Trophoblast cell (in vitro differentiated cells and primary cell): ENCODE measurements at regions not wholly inside any gene's neighbourhood (a gene's known extent, or its start where the extent isn't known, plus 50 kb on each side); places are given as distances from the start of the nearest gene placed in this dataset.

Experiments used
- DNase-seq, 2 donors: peaks; one replicate each; pipeline ENCODE4 v3.0.0-alpha.2; 2016
- H2AFZ ChIP-seq: 2 replicates; pipeline ENCODE4 v1.6.1; 2013; ENCODE audit warnings: low read length, moderate library complexity, mild to moderate bottlenecking; ENCODE audit not compliant: insufficient read depth, poor library complexity
- H2AK5ac ChIP-seq: 2 replicates; pipeline ENCODE4 v1.6.1; 2013; ENCODE audit warnings: mild to moderate bottlenecking, low read length
- H2BK120ac ChIP-seq: 2 replicates; pipeline ENCODE4 v1.6.1; 2013; ENCODE audit warnings: low read length, mild to moderate bottlenecking, moderate library complexity; ENCODE audit not compliant: insufficient read depth, poor library complexity
- H2BK12ac ChIP-seq: 2 replicates; pipeline ENCODE4 v1.6.1; 2013; ENCODE audit warnings: mild to moderate bottlenecking, low read length, moderate library complexity
- H2BK5ac ChIP-seq: 2 replicates; pipeline ENCODE4 v1.6.1; 2013; ENCODE audit warnings: low read length, low read depth, moderate library complexity, mild to moderate bottlenecking; ENCODE audit not compliant: poor library complexity
- H3K14ac ChIP-seq: 2 replicates; pipeline ENCODE4 v1.6.1; 2013; ENCODE audit warnings: mild to moderate bottlenecking, low read length
- H3K18ac ChIP-seq: 2 replicates; pipeline ENCODE4 v1.6.1; 2013; ENCODE audit warnings: mild to moderate bottlenecking, low read length
- H3K23ac ChIP-seq: 2 replicates; pipeline ENCODE4 v1.6.1; 2013; ENCODE audit warnings: low read length
- H3K27ac ChIP-seq: 2 replicates; pipeline ENCODE4 v1.5.1; 2013; ENCODE audit warnings: low read depth, mild to moderate bottlenecking, inconsistent platforms, low read length, moderate library complexity
- H3K27me3 ChIP-seq: 2 replicates; pipeline ENCODE4 v1.6.1; 2013; ENCODE audit warnings: inconsistent platforms, mild to moderate bottlenecking, low read length, moderate library complexity; ENCODE audit not compliant: insufficient read depth
- H3K36me3 ChIP-seq, 2 experiments: 1 replicate in 1 of 2; 2 replicates in 1 of 2; pipeline ENCODE4 v1.6.1; 2013; ENCODE audit warnings: low read length in 2 of 2, mild to moderate bottlenecking in 2 of 2, moderate library complexity in 1 of 2; ENCODE audit not compliant: insufficient read depth in 2 of 2, control insufficient read depth in 1 of 2
- H3K4ac ChIP-seq: 2 replicates; pipeline ENCODE4 v1.6.1; 2013; ENCODE audit warnings: low read depth, mild to moderate bottlenecking, low read length, moderate library complexity
- H3K4me1 ChIP-seq, 2 experiments: 1 replicate in 1 of 2; 2 replicates in 1 of 2; pipeline ENCODE4 v1.6.1; 2013; ENCODE audit warnings: low read length in 2 of 2, mild to moderate bottlenecking in 2 of 2, moderate library complexity in 1 of 2; ENCODE audit not compliant: insufficient read depth in 2 of 2, control insufficient read depth in 1 of 2
- H3K4me2 ChIP-seq: 2 replicates; pipeline ENCODE4 v1.6.1; 2013; ENCODE audit warnings: inconsistent platforms, mild to moderate bottlenecking, low read length, moderate library complexity
- H3K4me3 ChIP-seq: 2 replicates; pipeline ENCODE4 v1.5.1; 2013; ENCODE audit warnings: mild to moderate bottlenecking, low read depth, low read length, inconsistent platforms
- H3K79me1 ChIP-seq: one replicate; pipeline ENCODE4 v1.6.1; 2013; ENCODE audit warnings: low read length
- H3K79me2 ChIP-seq: 2 replicates; pipeline ENCODE4 v1.6.1; 2013; ENCODE audit warnings: low read length, mild to moderate bottlenecking; ENCODE audit not compliant: control insufficient read depth, insufficient read depth, poor library complexity
- H3K9ac ChIP-seq: 2 replicates; pipeline ENCODE4 v1.6.1; 2013; ENCODE audit warnings: mild to moderate bottlenecking, low read length
- H3K9me3 ChIP-seq: 2 replicates; pipeline ENCODE4 v1.6.1; 2013; ENCODE audit warnings: low read depth, mild to moderate bottlenecking, control low read depth, inconsistent platforms, low read length; ENCODE audit not compliant: insufficient read depth
- H4K12ac ChIP-seq: 2 replicates; pipeline ENCODE4 v1.6.1; 2013; ENCODE audit warnings: low read depth, mild to moderate bottlenecking, low read length, moderate library complexity
- H4K8ac ChIP-seq: 2 replicates; pipeline ENCODE4 v1.6.1; 2013; ENCODE audit warnings: low read depth, mild to moderate bottlenecking, low read length, moderate library complexity
- H4K91ac ChIP-seq: one replicate; pipeline ENCODE4 v1.6.1; 2013; ENCODE audit warnings: low read depth, mild to moderate bottlenecking, low read length, moderate library complexity
- WGBS: extraction: QIAGEN DNeasy Blood & Tissue Kit; methylation state at CpG from one replicate; pipeline ENCODE4 v1.1.7; 2013; ENCODE audit warnings: missing lambda C conversion rate; ENCODE audit not compliant: insufficient read length, insufficient coverage; ENCODE audit errors: extremely low coverage; 5-methylcytosine and 5-hydroxymethylcytosine counted together

DNA sequence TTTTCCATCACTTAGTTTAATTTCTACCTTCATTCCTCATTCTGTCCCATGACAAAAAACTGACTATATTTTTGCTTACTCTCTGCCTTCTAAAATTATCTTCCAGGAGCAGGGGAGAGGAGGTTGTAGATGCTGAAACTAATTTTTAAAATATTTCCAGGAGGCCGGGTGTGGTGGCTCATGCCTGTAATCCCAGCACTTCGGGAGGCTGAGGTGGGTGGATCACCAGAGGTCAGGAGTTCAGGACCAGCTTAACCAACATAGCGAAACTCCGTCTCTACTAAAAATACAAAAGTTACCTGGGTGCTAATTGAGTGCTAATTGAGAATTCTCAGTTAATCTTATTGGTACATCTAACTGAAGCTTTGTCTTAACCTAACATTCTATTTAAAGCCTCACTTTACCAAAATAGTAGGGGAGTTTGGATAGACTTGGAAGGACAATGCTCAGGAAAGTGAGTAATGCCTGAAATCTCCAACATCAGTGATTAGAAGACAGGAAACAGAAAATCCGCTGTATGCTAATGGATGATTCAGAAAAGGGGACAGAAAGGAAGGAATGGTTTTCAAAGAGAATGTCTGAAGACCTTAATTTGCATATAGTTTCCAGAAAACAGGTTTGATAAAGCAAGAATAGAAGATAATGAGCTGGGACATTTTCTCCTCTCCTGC lies 336.1 kb downstream of the GBE1 start:
- no peak overlapping the region for H3K4me2 ChIP-seq
- no peak overlapping the region for H3K14ac ChIP-seq
- H3K36me3 ChIP-seq: no peaks in the 10 kb centered on the region
- no peaks in the 10 kb centered on the region for H3K27me3 ChIP-seq
- H2AFZ ChIP-seq: no peak overlapping the region
- H4K8ac ChIP-seq: no peak overlapping the region
- no peak overlapping the region for H2BK12ac ChIP-seq
- H3K79me2 ChIP-seq: no peaks in the 10 kb centered on the region
- H2BK120ac ChIP-seq: no peak overlapping the region
- H3K4ac ChIP-seq: no peak overlapping the region
- WGBS: no CpG with 5 or more reads among the region's 5 CpGs
- no peak overlapping the region for H2AK5ac ChIP-seq
- H3K4me3 ChIP-seq: no peak overlapping the region
- no peaks in the 10 kb centered on the region for H3K4me1 ChIP-seq
- no peaks in the 10 kb centered on the region for H3K9me3 ChIP-seq
- no peak overlapping the region for H2BK5ac ChIP-seq
- H4K12ac ChIP-seq: no peak overlapping the region
- DNase-seq: peak in 1 of 2 donors; percentile 14
- H3K79me1 ChIP-seq: no peaks in the 10 kb centered on the region
- no peak overlapping the region for H4K91ac ChIP-seq
- no peak overlapping the region for H3K23ac ChIP-seq
- no peak overlapping the region for H3K18ac ChIP-seq
- no peak overlapping the region for H3K27ac ChIP-seq
- H3K9ac ChIP-seq: no peak overlapping the region

- Histone ChIP-seq H3K27me3 (no peaks in the 10 kb centered on the region), H2BK120ac (no peak overlapping the region), H3K14ac (no peak overlapping the region), H3K4me2 (no peak overlapping the region), H3K23ac (no peak overlapping the region), H3K4me3 (no peak overlapping the region), H3K79me2 (no peaks in the 10 kb centered on the region), H3K4me1 (no peaks in the 10 kb centered on the region), H2AK5ac (no peak overlapping the region), H3K27ac (no peak overlapping the region), H3K4ac (no peak overlapping the region), H3K36me3 (no peaks in the 10 kb centered on the region), H3K79me1 (no peaks in the 10 kb centered on the region), H4K91ac (no peak overlapping the region), H2BK12ac (no peak overlapping the region), H2AFZ (no peak overlapping the region), H3K18ac (no peak overlapping the region), H4K8ac (no peak overlapping the region), H3K9me3 (no peaks in the 10 kb centered on the region), H2BK5ac (no peak overlapping the region), H4K12ac (no peak overlapping the region), H3K9ac (no peak overlapping the region)
- peak in 1 of 2 donors; percentile 28 for DNase-seq
Observed at GRCh38 chr3:81419228-81419627, 342.2 kb downstream of the GBE1 start.

- no CpG with 5 or more reads among the region's 2 CpGs for WGBS
- H4K12ac ChIP-seq: no peak overlapping the region
Observed at GRCh38 chr3:81416812-81417211, 344.6 kb downstream of the GBE1 start.

GRCh38 chr3:81406318-81406717 lies 355.1 kb downstream of the GBE1 start:
- no peak overlapping the region for H2BK5ac ChIP-seq
- H2BK12ac ChIP-seq: no peak overlapping the region
- H2AK5ac ChIP-seq: no peak overlapping the region
- no peak overlapping the region for H4K91ac ChIP-seq
- no peak overlapping the region for H3K23ac ChIP-seq
- no peak overlapping the region for H3K9ac ChIP-seq
- H3K27ac ChIP-seq: no peak overlapping the region
- no peak overlapping the region for H3K4ac ChIP-seq
- H3K4me3 ChIP-seq: no peak overlapping the region
- no peaks in the 10 kb centered on the region for H3K9me3 ChIP-seq
- H3K14ac ChIP-seq: no peak overlapping the region
- H2BK120ac ChIP-seq: no peak overlapping the region
- H3K4me2 ChIP-seq: no peak overlapping the region
- no peaks in the 10 kb centered on the region for H3K79me2 ChIP-seq
- no peaks in the 10 kb centered on the region for H3K4me1 ChIP-seq
- no peaks in the 10 kb centered on the region for H3K27me3 ChIP-seq
- no peak overlapping the region for H2AFZ ChIP-seq
- no peak overlapping the region for H4K12ac ChIP-seq
- no peak overlapping the region for H3K18ac ChIP-seq
- H3K36me3 ChIP-seq: no peaks in the 10 kb centered on the region
- no peak overlapping the region for H4K8ac ChIP-seq
- H3K79me1 ChIP-seq: no peaks in the 10 kb centered on the region
- no peak for DNase-seq
- no CpG with 5 or more reads among the region's 1 CpG for WGBS

More at GRCh38 chr3:81416812-81417211, 344.6 kb downstream of the GBE1 start:
- H3K18ac ChIP-seq: no peak overlapping the region
- no peak overlapping the region for H3K4ac ChIP-seq
- DNase-seq: no peak
- no peak overlapping the region for H2BK5ac ChIP-seq
- no peak overlapping the region for H3K9ac ChIP-seq
- no peaks in the 10 kb centered on the region for H3K79me2 ChIP-seq
- no peak overlapping the region for H4K8ac ChIP-seq
- H3K27ac ChIP-seq: no peak overlapping the region
- no peak overlapping the region for H2AK5ac ChIP-seq
- H3K4me2 ChIP-seq: no peak overlapping the region
- H2BK120ac ChIP-seq: no peak overlapping the region
- no peak overlapping the region for H3K4me3 ChIP-seq
- H3K23ac ChIP-seq: no peak overlapping the region
- H2BK12ac ChIP-seq: no peak overlapping the region
- no peak overlapping the region for H2AFZ ChIP-seq
- no peak overlapping the region for H3K14ac ChIP-seq
- no peaks in the 10 kb centered on the region for H3K4me1 ChIP-seq
- H3K9me3 ChIP-seq: no peaks in the 10 kb centered on the region
- H3K79me1 ChIP-seq: no peaks in the 10 kb centered on the region
- no peak overlapping the region for H4K91ac ChIP-seq
- no peaks in the 10 kb centered on the region for H3K27me3 ChIP-seq
- no peaks in the 10 kb centered on the region for H3K36me3 ChIP-seq
